ENCODE measurements at regions not wholly inside any gene's neighbourhood (a gene's known extent, or its start where the extent isn't known, plus 50 kb on each side); places are given as distances from the start of the nearest gene placed in this dataset.

- no peaks in the 10 kb centered on the region for H3F3A ChIP-seq (ENCODE audit: insufficient read depth)
- in situ Hi-C loops (cut with MboI), result no loop called here
- no peak for DNase-seq
- no peaks in the 10 kb centered on the region for H3K9me2 ChIP-seq (ENCODE audit: insufficient read depth)
- TF ChIP-seq EZH2 (IDR thresholded peaks at IDR 0.05; ENCODE audit: insufficient read depth, poor library complexity, severe bottlenecking) (no peak), EZH2phosphoT487 (IDR thresholded peaks at IDR 0.05; ENCODE audit: insufficient read depth, low read depth) (no peak)
- no peaks in the 10 kb centered on the region for H3K79me2 ChIP-seq (ENCODE audit: insufficient read depth)
- no peaks in the 10 kb centered on the region for H3K36me3 ChIP-seq (ENCODE audit: low read depth)
- no peaks in the 10 kb centered on the region for H3K4me1 ChIP-seq (ENCODE audit: insufficient read depth)
- no peak overlapping the region for H3K9ac ChIP-seq
- no peaks in the 10 kb centered on the region for H4K20me1 ChIP-seq (ENCODE audit: insufficient read depth)
- no peaks in the 10 kb centered on the region for H3K27me3 ChIP-seq (replicated peaks; ENCODE audit: insufficient read depth)
- H3K9me3 ChIP-seq (ENCODE audit: low read depth), result no peaks in the 10 kb centered on the region
- no peak overlapping the region for H3K4me2 ChIP-seq (ENCODE audit: unreplicated experiment)
- H2AFZ ChIP-seq, result no peak overlapping the region
- H3K27ac ChIP-seq, result no peak overlapping the region
- H3K4me3 ChIP-seq, result no peak overlapping the region
- WGBS, 2 experiments (ENCODE audit: low coverage in 1 of 2, low lambda C conversion rate in 2 of 2, missing lambda C conversion rate in 2 of 2), result 79 to 81% methylated on average over 6 of the region's 6 CpGs
Measured at GRCh38 chr6:44631968-44632367, 244.5 kb downstream of the CDC5L start.

- Histone ChIP-seq H3K9ac (no peak overlapping the region), H3F3A (ENCODE audit: insufficient read depth) (no peaks in the 10 kb centered on the region), H3K4me2 (ENCODE audit: unreplicated experiment) (no peak overlapping the region), H3K9me2 (ENCODE audit: insufficient read depth) (no peaks in the 10 kb centered on the region), H3K36me3 (ENCODE audit: low read depth) (no peaks in the 10 kb centered on the region), H2AFZ (no peak overlapping the region), H3K9me3 (ENCODE audit: low read depth) (no peaks in the 10 kb centered on the region), H4K20me1 (ENCODE audit: insufficient read depth) (no peaks in the 10 kb centered on the region), H3K4me3 (no peak overlapping the region), H3K4me1 (ENCODE audit: insufficient read depth) (no peaks in the 10 kb centered on the region), H3K79me2 (ENCODE audit: insufficient read depth) (no peaks in the 10 kb centered on the region), H3K27ac (no peak overlapping the region), H3K27me3 (replicated peaks; ENCODE audit: insufficient read depth) (no peaks in the 10 kb centered on the region)
- no peak for DNase-seq
- WGBS, 2 experiments (ENCODE audit: low coverage in 1 of 2, low lambda C conversion rate in 2 of 2, missing lambda C conversion rate in 2 of 2), result 85 to 88% methylated on average over 7 to 8 of the region's 8 CpGs
- in situ Hi-C loops (cut with MboI), result no loop called here
- TF ChIP-seq EZH2phosphoT487 (IDR thresholded peaks at IDR 0.05; ENCODE audit: insufficient read depth, low read depth) (no peak), EZH2 (IDR thresholded peaks at IDR 0.05; ENCODE audit: insufficient read depth, poor library complexity, severe bottlenecking) (no peak)
Measured at GRCh38 chr6:44634321-44634720, 246.8 kb downstream of the CDC5L start.

- H3K4me1 ChIP-seq (ENCODE audit: insufficient read depth), result no peaks in the 10 kb centered on the region
- no peaks in the 10 kb centered on the region for H4K20me1 ChIP-seq (ENCODE audit: insufficient read depth)
- no peak for DNase-seq
- in situ Hi-C loops (cut with MboI), result no loop called here
- no peaks in the 10 kb centered on the region for H3K9me2 ChIP-seq (ENCODE audit: insufficient read depth)
- no peak overlapping the region for H3K9ac ChIP-seq
- no peak overlapping the region for H3K27ac ChIP-seq
- H3F3A ChIP-seq (ENCODE audit: insufficient read depth), result no peaks in the 10 kb centered on the region
- H3K9me3 ChIP-seq (ENCODE audit: low read depth), result no peaks in the 10 kb centered on the region
- H3K36me3 ChIP-seq (ENCODE audit: low read depth), result no peaks in the 10 kb centered on the region
- H3K4me2 ChIP-seq (ENCODE audit: unreplicated experiment), result no peak overlapping the region
- H2AFZ ChIP-seq, result no peak overlapping the region
- no peak for TF ChIP-seq EZH2phosphoT487 (IDR thresholded peaks at IDR 0.05; ENCODE audit: insufficient read depth, low read depth)
- TF ChIP-seq EZH2 (IDR thresholded peaks at IDR 0.05; ENCODE audit: insufficient read depth, poor library complexity, severe bottlenecking), result no peak
- H3K4me3 ChIP-seq, result no peak overlapping the region
- no peaks in the 10 kb centered on the region for H3K79me2 ChIP-seq (ENCODE audit: insufficient read depth)
- no peaks in the 10 kb centered on the region for H3K27me3 ChIP-seq (replicated peaks; ENCODE audit: insufficient read depth)
- 74 to 76% methylated on average over 4 of the region's 4 CpGs for WGBS, 2 experiments (ENCODE audit: low coverage in 1 of 2, low lambda C conversion rate in 2 of 2, missing lambda C conversion rate in 2 of 2)
Measured at GRCh38 chr6:44635486-44635885, 248.0 kb downstream of the CDC5L start.

- DNase-seq, result no peak
- in situ Hi-C loops (cut with MboI), result no loop called here
Measured at GRCh38 chr6:44636561-44637248, 249.2 kb downstream of the CDC5L start.

More at GRCh38 chr6:44636561-44637248, 249.2 kb downstream of the CDC5L start:
- Histone ChIP-seq H3K9me2 (ENCODE audit: insufficient read depth) (no peaks in the 10 kb centered on the region), H3K4me2 (ENCODE audit: unreplicated experiment) (no peak overlapping the region), H3K4me1 (ENCODE audit: insufficient read depth) (no peaks in the 10 kb centered on the region), H2AFZ (no peak overlapping the region), H3K36me3 (ENCODE audit: low read depth) (no peaks in the 10 kb centered on the region), H3F3A (ENCODE audit: insufficient read depth) (no peaks in the 10 kb centered on the region), H3K9ac (no peak overlapping the region), H3K27me3 (replicated peaks; ENCODE audit: insufficient read depth) (no peaks in the 10 kb centered on the region), H3K27ac (no peak overlapping the region), H4K20me1 (ENCODE audit: insufficient read depth) (no peaks in the 10 kb centered on the region), H3K9me3 (ENCODE audit: low read depth) (no peaks in the 10 kb centered on the region), H3K79me2 (ENCODE audit: insufficient read depth) (no peaks in the 10 kb centered on the region), H3K4me3 (no peak overlapping the region)
- WGBS, 2 experiments (ENCODE audit: low coverage in 1 of 2, low lambda C conversion rate in 2 of 2, missing lambda C conversion rate in 2 of 2), result 44 to 46% methylated on average over 14 of the region's 14 CpGs
- no peak for TF ChIP-seq EZH2phosphoT487 (IDR thresholded peaks at IDR 0.05; ENCODE audit: insufficient read depth, low read depth)
- no peak for TF ChIP-seq EZH2 (IDR thresholded peaks at IDR 0.05; ENCODE audit: insufficient read depth, poor library complexity, severe bottlenecking)

All from GM23248 (cell line).